HG03064 (cell line): ENCODE measurements at regions not wholly inside any gene's neighbourhood (a gene's known extent, or its start where the extent isn't known, plus 50 kb on each side); places are given as distances from the start of the nearest gene placed in this dataset.

Experiments used
- ATAC-seq: cut with Tn5 transposase; IDR thresholded peaks from one replicate; pipeline ENCODE4 v1.9.1; 2021; ENCODE audit warnings: low read depth; ENCODE audit not compliant: unreplicated experiment

- ATAC-seq: no peak
Measured at GRCh38 chr21:16011719-16012118, 281.9 kb downstream of the USP25 start.

DNA sequence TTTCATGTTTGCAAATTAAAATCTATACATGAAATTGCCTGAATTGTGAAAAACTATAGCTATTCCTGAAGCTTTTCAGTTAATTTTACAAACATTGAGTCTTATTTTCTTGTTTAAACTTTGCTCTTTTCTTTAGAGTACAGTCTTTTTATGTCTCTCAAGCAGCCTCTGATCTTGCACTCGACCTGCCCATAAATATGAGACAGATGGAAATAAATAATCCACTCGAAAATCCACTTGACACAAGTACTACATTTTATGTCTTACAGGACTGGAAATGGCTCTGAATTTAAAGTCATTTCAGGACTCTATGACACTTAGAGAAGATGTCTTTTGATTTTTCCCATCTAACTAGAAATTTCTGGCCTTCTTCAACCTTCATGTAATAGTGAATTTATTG lies 283.8 kb downstream of the USP25 start:
- no peak for ATAC-seq

- ATAC-seq: no peak
Measured at GRCh38 chr21:16020878-16021277, 291.1 kb downstream of the USP25 start.

DNA sequence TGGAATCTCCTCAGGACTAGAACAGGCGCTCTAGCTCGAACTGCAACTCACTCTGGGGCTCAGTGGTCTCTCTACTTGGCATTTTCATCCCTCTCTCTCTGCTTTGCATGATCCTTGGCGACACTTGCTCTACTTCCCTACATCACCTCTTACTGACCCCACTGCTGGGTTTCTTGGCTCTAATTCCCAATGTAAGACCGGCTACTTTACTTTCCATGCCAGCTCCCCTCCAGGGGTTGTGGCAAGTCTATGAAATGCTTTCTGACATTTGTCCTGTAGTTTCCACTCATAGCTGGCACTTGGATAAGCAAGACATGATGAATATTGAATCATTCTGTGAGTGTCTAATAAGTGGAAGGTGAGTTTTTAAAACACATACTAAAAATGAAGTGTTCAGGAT lies 292.3 kb downstream of the USP25 start:
- no peak for ATAC-seq

DNA sequence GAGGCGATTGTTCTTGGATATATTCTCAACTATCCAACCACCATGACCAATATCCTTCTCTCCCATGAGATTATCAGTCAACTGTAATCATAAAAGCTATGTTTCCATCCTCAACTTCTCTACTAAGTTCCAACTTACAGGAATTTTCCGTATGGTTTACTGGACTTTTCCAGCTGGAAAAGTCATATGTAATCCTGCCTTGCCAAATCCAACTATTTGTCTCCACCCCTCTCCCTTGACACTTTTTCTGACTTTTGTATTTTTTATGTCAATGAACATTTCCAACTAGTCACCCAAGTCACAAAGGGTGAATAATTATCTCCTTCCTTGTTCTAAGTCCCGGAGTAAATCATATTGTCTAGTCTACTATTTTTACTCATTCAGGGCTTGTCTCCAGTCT lies 293.1 kb downstream of the USP25 start:
- no peak for ATAC-seq

DNA sequence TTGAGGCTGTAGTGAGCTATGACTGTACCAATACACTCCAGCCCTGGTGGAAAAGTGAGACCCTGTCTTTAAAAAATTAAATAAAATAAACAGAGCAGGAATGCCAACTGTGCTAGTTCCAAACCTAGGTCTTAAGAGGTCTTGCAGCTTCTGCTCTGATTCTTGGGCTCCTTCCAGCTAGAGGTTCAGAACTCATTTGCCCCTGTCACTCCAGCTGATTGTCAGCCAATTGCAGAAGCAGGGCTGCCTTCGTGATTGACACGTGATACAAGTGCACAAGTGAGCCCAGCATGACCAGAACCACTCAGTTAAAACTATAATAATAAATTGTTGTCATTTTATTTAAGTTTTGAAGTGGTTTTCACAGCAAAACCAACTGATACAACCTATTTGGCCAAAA lies 298.4 kb downstream of the USP25 start:
- ATAC-seq: no peak

DNA sequence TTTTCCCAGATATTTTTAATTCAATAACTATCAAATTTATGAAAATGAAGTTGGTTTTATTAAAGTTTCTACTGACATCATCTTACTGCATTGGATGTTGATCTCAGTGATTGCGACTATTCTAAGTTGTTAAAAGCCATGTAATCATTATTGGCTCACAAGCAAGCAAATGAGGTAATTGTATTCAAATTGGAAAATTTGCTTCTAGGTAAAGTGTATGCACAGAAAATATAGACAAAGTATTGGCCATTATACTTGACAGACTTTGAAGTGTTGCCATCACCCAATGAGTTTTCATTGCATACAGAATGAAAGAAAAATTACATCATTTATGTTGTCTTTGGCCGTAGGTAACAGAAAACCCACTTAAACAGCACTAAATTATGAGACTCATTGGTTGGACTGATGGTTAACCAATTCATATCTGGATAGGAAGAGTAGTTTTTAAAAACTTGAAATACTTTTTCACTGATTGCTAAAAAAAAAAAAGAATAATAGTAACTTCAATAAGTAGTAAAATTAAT lies 299.2 kb downstream of the USP25 start:
- ATAC-seq: no peak

GRCh38 chr21:16033193-16033592 lies 303.4 kb downstream of the USP25 start:
- no peak for ATAC-seq

GRCh38 chr21:16034446-16035190 lies 304.8 kb downstream of the USP25 start:
- no peak for ATAC-seq

DNA sequence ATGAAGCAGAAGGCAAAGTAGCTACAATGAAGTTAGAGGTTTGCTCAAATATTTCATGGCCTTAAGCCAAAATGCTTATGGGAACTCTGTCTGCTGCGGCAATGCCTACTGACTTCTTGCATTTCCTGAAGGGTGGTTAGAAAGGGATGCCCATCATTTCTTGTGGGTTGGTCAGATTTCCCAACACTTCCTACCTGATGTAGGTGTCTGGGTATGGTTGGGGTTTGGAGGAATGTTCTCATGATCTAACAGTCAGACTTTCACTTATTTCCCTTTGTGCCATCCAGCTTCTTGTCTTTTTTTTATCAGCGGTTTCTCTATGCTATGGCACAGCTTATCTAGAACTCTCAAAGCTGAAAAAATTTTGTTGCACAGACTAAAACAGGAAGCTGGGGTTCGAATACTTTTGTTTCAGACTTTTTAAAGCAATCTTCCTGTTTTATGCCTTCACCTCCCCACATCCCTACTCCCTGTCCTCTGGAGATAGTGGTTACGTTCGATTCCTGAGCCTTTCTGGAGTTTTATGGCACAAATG lies 307.7 kb downstream of the USP25 start:
- ATAC-seq: no peak

- ATAC-seq: no peak
Measured at GRCh38 chr21:16040601-16041000, 310.8 kb downstream of the USP25 start.

DNA sequence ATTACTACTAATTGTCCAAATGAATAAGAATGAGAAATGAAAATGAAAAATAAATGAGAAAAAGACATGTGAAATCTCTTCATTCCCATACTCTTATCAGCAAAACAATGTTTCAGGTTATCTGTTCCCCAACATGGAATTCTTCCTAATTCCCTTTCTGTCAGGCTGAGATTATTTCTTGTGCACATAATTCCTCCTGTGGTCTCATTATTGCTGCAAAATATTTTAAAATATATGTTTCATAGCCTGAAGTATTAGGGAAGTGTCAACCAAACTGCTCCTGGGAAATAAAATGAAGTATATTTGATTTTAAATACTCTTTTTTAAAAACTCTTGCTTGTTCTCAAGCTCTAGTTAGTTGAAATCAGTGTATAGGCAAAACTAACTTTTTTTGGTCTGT lies 314.9 kb downstream of the USP25 start:
- no peak for ATAC-seq

- no peak for ATAC-seq
Measured at GRCh38 chr21:16046656-16047330, 317.0 kb downstream of the USP25 start.

- no peak for ATAC-seq
Measured at GRCh38 chr21:16047904-16048303, 318.1 kb downstream of the USP25 start.

- no peak for ATAC-seq
Measured at GRCh38 chr21:16055014-16055413, 325.2 kb downstream of the USP25 start.

GRCh38 chr21:16058896-16059295 lies 329.1 kb downstream of the USP25 start:
- no peak for ATAC-seq

GRCh38 chr21:16059981-16060380 lies 330.2 kb downstream of the USP25 start:
- no peak for ATAC-seq

GRCh38 chr21:16061194-16061593 lies 331.4 kb downstream of the USP25 start:
- ATAC-seq: no peak

GRCh38 chr21:16069178-16070112 lies 339.7 kb downstream of the USP25 start:
- ATAC-seq: no peak

- no peak for ATAC-seq
Measured at GRCh38 chr21:16070207-16070651, 340.4 kb downstream of the USP25 start.

DNA sequence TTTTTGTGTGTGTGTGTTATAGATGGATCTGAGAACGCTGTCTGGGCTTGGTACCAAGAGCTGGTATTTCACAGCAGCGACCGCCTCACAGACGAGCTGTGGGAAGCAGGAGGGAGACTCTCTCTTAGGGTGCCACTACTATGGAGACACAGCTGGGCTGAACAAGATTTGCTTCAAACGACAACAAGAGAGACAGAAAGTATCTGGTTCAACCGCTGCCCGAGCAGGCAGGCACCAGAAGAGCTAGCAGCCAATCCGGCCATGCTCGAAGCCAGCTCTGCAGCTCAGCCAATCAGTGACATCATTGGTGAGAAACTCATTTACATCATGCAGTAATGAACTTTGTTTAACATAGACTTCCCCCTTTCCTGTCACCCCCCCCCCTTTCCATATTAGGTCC lies 341.3 kb downstream of the USP25 start:
- ATAC-seq: no peak
